HUES64 (cell line): ENCODE measurements at regions not wholly inside any gene's neighbourhood (a gene's known extent, or its start where the extent isn't known, plus 50 kb on each side); places are given as distances from the start of the nearest gene placed in this dataset.

Experiments used
- H3K27ac ChIP-seq: 2 replicates; pipeline ENCODE4 v1.7.0; 2013; ENCODE audit warnings: low read depth, low read length, inconsistent platforms
- H3K27me3 ChIP-seq: 2 replicates; pipeline ENCODE4 v1.6.1; 2013; ENCODE audit warnings: mild to moderate bottlenecking, low read length; ENCODE audit not compliant: insufficient read depth
- H3K36me3 ChIP-seq: 2 replicates; pipeline ENCODE4 v1.6.1; 2013; ENCODE audit warnings: mild to moderate bottlenecking, low read length; ENCODE audit not compliant: insufficient read depth
- H3K4me1 ChIP-seq: 2 replicates; pipeline ENCODE4 v1.6.1; 2013; ENCODE audit warnings: mild to moderate bottlenecking, low read length, moderate library complexity; ENCODE audit not compliant: insufficient read depth
- H3K4me3 ChIP-seq: 2 replicates; pipeline ENCODE4 v1.5.1; 2013; ENCODE audit warnings: mild to moderate bottlenecking, low read length, moderate library complexity
- H3K9ac ChIP-seq: 2 replicates; pipeline ENCODE4 v1.6.1; 2013; ENCODE audit warnings: mild to moderate bottlenecking, low read depth, low read length
- H3K9me3 ChIP-seq: 2 replicates; pipeline ENCODE4 v1.6.1; 2013; ENCODE audit warnings: low read depth, low read length; ENCODE audit not compliant: insufficient read depth
- WGBS: fragments of 150-250, 120-280 bp; methylation state at CpG from one replicate; pipeline ENCODE4 v1.1.7; 2013; ENCODE audit warnings: missing lambda C conversion rate; 5-methylcytosine and 5-hydroxymethylcytosine counted together

DNA sequence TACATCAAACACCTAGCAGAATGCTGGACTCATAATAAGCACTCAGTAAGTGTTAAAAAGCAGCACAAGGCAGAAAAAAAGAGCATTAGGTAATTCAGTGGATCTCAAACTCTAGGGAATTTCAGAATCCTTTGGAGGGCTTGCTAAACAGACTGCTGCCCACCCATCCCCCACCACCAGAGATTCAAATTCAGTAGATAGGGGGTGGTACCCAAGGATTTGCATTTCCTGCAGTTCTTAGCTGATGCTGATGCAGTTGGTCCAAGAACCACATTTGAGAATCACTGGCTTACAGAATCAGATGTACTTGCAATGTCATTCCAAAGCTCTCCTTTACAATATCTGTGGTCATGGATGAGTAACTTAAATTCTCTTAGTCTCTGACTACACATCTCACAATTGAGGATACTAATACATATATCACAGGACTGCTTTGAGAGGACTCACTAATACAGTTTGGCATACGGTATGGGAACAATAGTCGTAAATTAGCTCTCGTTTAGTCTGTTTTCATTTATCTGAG lies 664.5 kb downstream of the KCNA4 start:
- Histone ChIP-seq H3K27me3 (no peaks in the 10 kb centered on the region), H3K36me3 (no peaks in the 10 kb centered on the region), H3K9ac (no peak overlapping the region), H3K4me3 (no peak overlapping the region), H3K9me3 (no peaks in the 10 kb centered on the region), H3K4me1 (peaks cover 11% of the 10 kb centered on the region; the same call in 1 of the 2 replicates), H3K27ac (no peak overlapping the region)
- 94% methylated on average over 3 of the region's 3 CpGs for WGBS

DNA sequence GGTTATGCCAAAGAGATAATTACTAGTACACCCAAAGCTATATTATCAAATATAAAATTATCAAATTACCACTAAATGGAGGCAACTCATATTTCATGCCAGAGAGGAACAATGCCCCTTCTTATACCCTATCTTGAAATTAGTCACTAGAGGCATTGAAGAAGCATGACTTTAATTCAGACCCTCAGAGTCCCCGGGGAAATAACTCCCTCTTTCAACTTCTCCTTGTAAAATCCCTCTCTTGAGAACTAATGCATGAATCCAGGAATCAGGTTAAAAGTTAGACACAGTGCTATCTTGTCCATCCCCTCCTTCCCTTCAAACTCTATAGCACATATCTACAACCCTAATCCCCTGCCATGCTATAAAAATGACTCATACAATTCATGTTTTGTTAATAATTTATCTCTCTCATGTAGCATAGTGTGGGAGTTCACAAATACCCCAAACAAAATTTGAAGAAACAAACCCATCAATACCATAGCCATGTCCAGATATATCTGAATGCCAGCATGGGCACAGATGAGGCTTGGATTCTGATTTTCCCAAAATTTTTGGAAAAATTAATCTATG lies 665.4 kb downstream of the KCNA4 start:
- H3K36me3 ChIP-seq: no peaks in the 10 kb centered on the region
- H3K27me3 ChIP-seq: no peaks in the 10 kb centered on the region
- no peak overlapping the region for H3K27ac ChIP-seq
- H3K4me1 ChIP-seq: peaks cover 11% of the 10 kb centered on the region; the same call in 1 of the 2 replicates
- no peak overlapping the region for H3K9ac ChIP-seq
- no peaks in the 10 kb centered on the region for H3K9me3 ChIP-seq
- 98% methylated on average over 1 of the region's 1 CpG for WGBS
- no peak overlapping the region for H3K4me3 ChIP-seq

GRCh38 chr11:29343465-29344333 lies 673.1 kb downstream of the KCNA4 start:
- Histone ChIP-seq H3K27me3 (no peaks in the 10 kb centered on the region), H3K4me1 (no peaks in the 10 kb centered on the region), H3K9ac (no peak overlapping the region), H3K27ac (no peak overlapping the region), H3K36me3 (no peaks in the 10 kb centered on the region), H3K4me3 (no peak overlapping the region), H3K9me3 (no peaks in the 10 kb centered on the region)
- WGBS: 56% methylated on average over 7 of the region's 8 CpGs

DNA sequence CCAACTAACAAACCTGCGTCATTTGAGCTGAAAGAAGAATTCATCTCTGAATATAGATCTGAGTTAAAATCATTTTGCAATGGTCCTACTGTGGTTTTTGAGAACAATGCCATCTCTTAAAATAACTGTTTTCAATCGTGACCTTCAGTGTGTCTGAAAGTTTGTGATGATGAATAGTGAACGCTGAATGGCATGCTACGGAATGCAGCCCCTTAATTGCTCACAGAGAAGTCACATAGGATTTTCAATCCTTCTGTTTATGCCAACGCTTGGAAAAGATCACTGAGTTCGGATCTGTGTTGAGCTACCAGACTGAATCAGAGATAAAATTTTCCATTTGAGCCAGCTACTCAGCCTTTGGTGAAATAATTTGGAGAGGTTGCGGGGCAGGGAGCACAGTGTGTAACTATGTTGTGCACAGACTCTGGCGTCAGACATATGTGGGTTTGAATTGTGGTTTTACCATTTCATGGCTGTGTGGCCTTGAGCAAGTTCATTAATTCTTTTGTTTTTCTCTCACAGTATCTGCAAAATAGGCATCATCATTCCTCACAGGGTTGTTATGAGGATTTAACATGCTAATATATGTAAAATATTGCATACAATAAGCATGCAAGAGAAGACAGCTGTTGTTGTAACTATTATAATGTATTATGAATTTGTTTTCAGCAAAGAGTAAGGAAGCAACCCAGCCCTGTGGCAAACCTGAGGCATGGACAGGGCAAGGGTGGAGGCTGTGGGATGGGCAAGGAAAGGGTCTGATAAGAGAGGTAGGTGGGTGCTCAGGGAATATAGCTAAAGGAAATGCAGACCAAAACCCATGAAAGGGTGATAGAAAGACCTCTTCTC lies 679.9 kb downstream of the KCNA4 start:
- no peaks in the 10 kb centered on the region for H3K4me1 ChIP-seq
- WGBS: 90% methylated on average over 7 of the region's 8 CpGs
- H3K4me3 ChIP-seq: no peak overlapping the region
- H3K9ac ChIP-seq: no peak overlapping the region
- H3K9me3 ChIP-seq: no peaks in the 10 kb centered on the region
- H3K27me3 ChIP-seq: no peaks in the 10 kb centered on the region
- no peak overlapping the region for H3K27ac ChIP-seq
- no peaks in the 10 kb centered on the region for H3K36me3 ChIP-seq

DNA sequence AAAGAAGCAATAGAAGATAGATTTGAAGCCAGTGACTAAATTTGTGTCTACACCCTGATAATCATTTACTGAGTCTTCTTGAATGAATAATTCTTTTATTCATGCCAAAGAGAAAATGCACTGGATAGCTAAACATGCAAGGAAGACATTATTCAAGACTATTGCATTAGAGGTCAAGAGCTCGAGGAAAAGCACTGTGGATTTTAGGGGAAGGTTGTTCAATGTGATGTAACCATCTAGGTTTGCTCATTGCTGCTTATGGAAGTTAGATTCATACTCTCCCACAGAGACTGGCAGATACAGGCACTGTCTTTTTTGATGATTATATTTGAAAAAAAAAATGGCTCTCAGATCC lies 682.1 kb downstream of the KCNA4 start:
- no peaks in the 10 kb centered on the region for H3K4me1 ChIP-seq
- no peaks in the 10 kb centered on the region for H3K36me3 ChIP-seq
- H3K9me3 ChIP-seq: no peaks in the 10 kb centered on the region
- H3K9ac ChIP-seq: no peak overlapping the region
- 88% methylated on average over 1 of the region's 1 CpG for WGBS
- no peak overlapping the region for H3K27ac ChIP-seq
- H3K4me3 ChIP-seq: no peak overlapping the region
- no peaks in the 10 kb centered on the region for H3K27me3 ChIP-seq

GRCh38 chr11:29333993-29334775 lies 682.6 kb downstream of the KCNA4 start:
- Histone ChIP-seq H3K36me3 (no peaks in the 10 kb centered on the region), H3K4me3 (no peak overlapping the region), H3K4me1 (no peaks in the 10 kb centered on the region), H3K9me3 (no peaks in the 10 kb centered on the region), H3K27me3 (no peaks in the 10 kb centered on the region), H3K27ac (no peak overlapping the region), H3K9ac (no peak overlapping the region)
- WGBS: 58% methylated on average over 2 of the region's 5 CpGs

GRCh38 chr11:29331451-29332010 lies 685.3 kb downstream of the KCNA4 start:
- Histone ChIP-seq H3K36me3 (no peaks in the 10 kb centered on the region), H3K9ac (no peak overlapping the region), H3K4me1 (no peaks in the 10 kb centered on the region), H3K9me3 (no peaks in the 10 kb centered on the region), H3K27ac (no peak overlapping the region), H3K4me3 (no peak overlapping the region), H3K27me3 (no peaks in the 10 kb centered on the region)
- WGBS: no CpG with 5 or more reads among the region's 3 CpGs

- WGBS: 92% methylated on average over 3 of the region's 4 CpGs
- no peak overlapping the region for H3K9ac ChIP-seq
- no peaks in the 10 kb centered on the region for H3K9me3 ChIP-seq
- no peaks in the 10 kb centered on the region for H3K27me3 ChIP-seq
- H3K27ac ChIP-seq: no peak overlapping the region
- H3K4me1 ChIP-seq: no peaks in the 10 kb centered on the region
- no peak overlapping the region for H3K4me3 ChIP-seq
- no peaks in the 10 kb centered on the region for H3K36me3 ChIP-seq
Observed at GRCh38 chr11:29328961-29329441, 687.8 kb downstream of the KCNA4 start.

DNA sequence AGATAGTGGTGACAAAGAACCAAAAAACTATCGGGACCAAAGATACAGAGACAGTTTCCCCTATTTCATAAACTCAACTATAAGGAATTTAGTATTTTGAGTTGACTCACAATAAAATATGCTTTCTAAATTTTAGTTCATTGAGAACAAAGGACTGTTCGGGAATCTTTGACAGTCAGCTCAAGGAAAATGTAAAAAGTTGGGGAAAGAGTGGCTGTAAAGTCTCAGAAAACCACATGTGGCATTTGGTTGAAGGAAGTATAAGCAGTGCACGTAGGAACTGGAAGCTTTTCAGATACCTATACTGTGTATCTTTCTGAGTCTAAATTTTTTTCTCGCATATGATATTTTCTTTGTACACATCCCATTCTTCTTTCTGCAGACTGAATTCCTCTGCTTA lies 688.9 kb downstream of the KCNA4 start:
- H3K9me3 ChIP-seq: no peaks in the 10 kb centered on the region
- no peaks in the 10 kb centered on the region for H3K36me3 ChIP-seq
- H3K9ac ChIP-seq: no peak overlapping the region
- no peak overlapping the region for H3K4me3 ChIP-seq
- H3K27me3 ChIP-seq: no peaks in the 10 kb centered on the region
- WGBS: 95% methylated on average over 3 of the region's 4 CpGs
- H3K4me1 ChIP-seq: no peaks in the 10 kb centered on the region
- H3K27ac ChIP-seq: no peak overlapping the region

DNA sequence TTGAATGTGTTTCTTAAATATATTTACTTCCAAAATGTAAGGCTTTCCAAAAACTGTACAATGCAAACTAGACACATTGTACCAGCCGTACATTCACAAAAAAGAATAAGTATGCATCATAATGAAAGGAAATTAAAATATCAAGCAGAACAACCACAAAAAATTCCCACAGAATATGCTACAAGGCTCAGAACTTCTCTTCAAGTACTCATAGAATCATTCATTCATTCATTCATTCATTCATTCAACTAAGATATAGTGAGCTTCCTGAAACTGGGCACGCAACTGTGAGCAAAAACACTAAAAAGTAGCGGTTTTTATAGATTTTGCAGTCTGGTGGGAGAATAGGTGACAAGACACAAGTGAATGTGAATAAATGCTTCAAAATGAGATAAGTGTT lies 690.1 kb downstream of the KCNA4 start:
- H3K4me1 ChIP-seq: no peaks in the 10 kb centered on the region
- H3K36me3 ChIP-seq: no peaks in the 10 kb centered on the region
- no peak overlapping the region for H3K4me3 ChIP-seq
- WGBS: 90% methylated on average over 3 of the region's 3 CpGs
- no peak overlapping the region for H3K27ac ChIP-seq
- no peaks in the 10 kb centered on the region for H3K9me3 ChIP-seq
- no peak overlapping the region for H3K9ac ChIP-seq
- H3K27me3 ChIP-seq: no peaks in the 10 kb centered on the region
